ENCODE measurements at regions not wholly inside any gene's neighbourhood (a gene's known extent, or its start where the extent isn't known, plus 50 kb on each side); places are given as distances from the start of the nearest gene placed in this dataset.

DNA sequence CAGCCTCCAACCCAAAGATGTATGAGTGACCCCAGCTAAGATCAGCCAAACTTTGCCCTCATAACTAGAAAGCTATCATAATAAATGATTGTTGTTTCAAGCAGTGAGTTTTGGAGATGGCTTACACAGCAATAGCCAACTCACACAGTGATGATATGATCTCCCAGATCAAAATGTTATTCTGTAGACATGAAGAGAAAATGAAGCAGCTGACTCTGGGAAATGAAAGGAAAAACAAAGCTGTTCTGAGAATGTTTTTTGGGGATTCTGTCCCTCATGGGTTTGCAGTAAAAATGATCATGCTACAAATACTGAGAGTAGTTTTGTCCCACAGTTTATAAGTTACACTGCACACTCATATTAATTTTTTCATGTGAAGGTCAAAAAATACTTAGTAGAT lies 617.8 kb downstream of the MRPL39 start:
- no peak overlapping the region for H3K4me3 Mint-ChIP-seq (ENCODE audit: unreplicated experiment)
- DNase-seq (ENCODE audit: low read depth): no peak

DNA sequence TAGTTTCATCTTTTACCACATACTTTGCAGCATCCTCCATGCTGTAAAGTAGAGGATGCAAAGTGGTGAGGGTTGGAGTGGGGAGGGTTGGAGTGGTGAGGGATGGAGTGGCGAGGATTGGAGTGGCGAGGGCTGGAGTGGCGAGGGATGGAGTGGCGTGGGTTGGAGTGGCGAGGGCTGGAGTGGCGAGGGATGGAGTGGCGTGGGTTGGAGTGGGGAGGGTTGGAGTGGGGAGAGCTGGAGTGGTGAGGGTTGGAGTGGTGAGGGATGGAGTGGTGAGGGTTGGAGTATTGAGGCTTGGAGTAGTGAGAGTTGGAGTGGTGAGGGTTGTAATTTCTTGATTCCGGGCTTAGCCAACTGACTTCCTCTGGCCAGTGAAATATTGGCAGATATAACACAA lies 618.3 kb downstream of the MRPL39 start:
- H3K27me3 ChIP-seq (ENCODE audit: insufficient read depth, low read length): no peaks in the 10 kb centered on the region
- no peaks in the 10 kb centered on the region for H3K79me2 ChIP-seq (ENCODE audit: insufficient read depth, low read length)
- H3K9ac ChIP-seq (ENCODE audit: low read length): no peak overlapping the region
- no peak overlapping the region for H3K4me2 ChIP-seq (ENCODE audit: low read length)
- H3K9me3 ChIP-seq (ENCODE audit: insufficient read depth, low read depth, low read length): no peaks in the 10 kb centered on the region
- H3K27ac ChIP-seq (ENCODE audit: low read depth, low read length): no peak overlapping the region
- H3K36me3 Mint-ChIP-seq (ENCODE audit: low read depth, unreplicated experiment): no peaks in the 10 kb centered on the region
- DNase-seq (ENCODE audit: low read depth) (no peak), FAIRE-seq (no peak)
- H3K4me1 Mint-ChIP-seq (ENCODE audit: low read depth, unreplicated experiment): no peaks in the 10 kb centered on the region
- no peak overlapping the region for H3K4me3 ChIP-seq (ENCODE audit: insufficient read depth, low read depth, low read length)
- no peak overlapping the region for H2AFZ ChIP-seq (ENCODE audit: low read depth, low read length)
- H3K27me3 Mint-ChIP-seq (ENCODE audit: low read depth, unreplicated experiment): no peaks in the 10 kb centered on the region
- peaks cover 6% of the 10 kb centered on the region for H3K9me3 Mint-ChIP-seq (ENCODE audit: unreplicated experiment)
- no peaks in the 10 kb centered on the region for H4K20me1 ChIP-seq (ENCODE audit: insufficient read depth, low read length)
- H3K4me3 Mint-ChIP-seq (ENCODE audit: unreplicated experiment): no peak overlapping the region
- H3K36me3 ChIP-seq (ENCODE audit: insufficient read depth, low read length): no peaks in the 10 kb centered on the region
- no peak overlapping the region for H3K27ac Mint-ChIP-seq (ENCODE audit: unreplicated experiment)
- H3K4me1 ChIP-seq (ENCODE audit: insufficient read depth, low read length): no peaks in the 10 kb centered on the region
- TF ChIP-seq EZH2 (IDR thresholded peaks at IDR 0.05; ENCODE audit: insufficient read depth, low read length): no peak
- TF ChIP-seq, protein P1, sequence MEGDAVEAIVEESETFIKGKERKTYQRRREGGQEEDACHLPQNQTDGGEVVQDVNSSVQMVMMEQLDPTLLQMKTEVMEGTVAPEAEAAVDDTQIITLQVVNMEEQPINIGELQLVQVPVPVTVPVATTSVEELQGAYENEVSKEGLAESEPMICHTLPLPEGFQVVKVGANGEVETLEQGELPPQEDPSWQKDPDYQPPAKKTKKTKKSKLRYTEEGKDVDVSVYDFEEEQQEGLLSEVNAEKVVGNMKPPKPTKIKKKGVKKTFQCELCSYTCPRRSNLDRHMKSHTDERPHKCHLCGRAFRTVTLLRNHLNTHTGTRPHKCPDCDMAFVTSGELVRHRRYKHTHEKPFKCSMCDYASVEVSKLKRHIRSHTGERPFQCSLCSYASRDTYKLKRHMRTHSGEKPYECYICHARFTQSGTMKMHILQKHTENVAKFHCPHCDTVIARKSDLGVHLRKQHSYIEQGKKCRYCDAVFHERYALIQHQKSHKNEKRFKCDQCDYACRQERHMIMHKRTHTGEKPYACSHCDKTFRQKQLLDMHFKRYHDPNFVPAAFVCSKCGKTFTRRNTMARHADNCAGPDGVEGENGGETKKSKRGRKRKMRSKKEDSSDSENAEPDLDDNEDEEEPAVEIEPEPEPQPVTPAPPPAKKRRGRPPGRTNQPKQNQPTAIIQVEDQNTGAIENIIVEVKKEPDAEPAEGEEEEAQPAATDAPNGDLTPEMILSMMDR (IDR thresholded peaks at IDR 0.05; ENCODE audit: insufficient read depth, low read depth, low read length): no peak

More for the DNA sequence above, 617.8 kb downstream of the MRPL39 start:
- no peak overlapping the region for H3K4me2 ChIP-seq (ENCODE audit: low read length)
- H3K4me3 ChIP-seq (ENCODE audit: insufficient read depth, low read depth, low read length): no peak overlapping the region
- no peaks in the 10 kb centered on the region for H3K4me1 ChIP-seq (ENCODE audit: insufficient read depth, low read length)
- Mint-ChIP-seq H3K9me3 (ENCODE audit: unreplicated experiment) (peaks cover 6% of the 10 kb centered on the region), H3K27me3 (ENCODE audit: low read depth, unreplicated experiment) (no peaks in the 10 kb centered on the region), H3K36me3 (ENCODE audit: low read depth, unreplicated experiment) (no peaks in the 10 kb centered on the region), H3K27ac (ENCODE audit: unreplicated experiment) (no peak overlapping the region), H3K4me1 (ENCODE audit: low read depth, unreplicated experiment) (no peaks in the 10 kb centered on the region)
- no peaks in the 10 kb centered on the region for H3K36me3 ChIP-seq (ENCODE audit: insufficient read depth, low read length)
- H3K79me2 ChIP-seq (ENCODE audit: insufficient read depth, low read length): no peaks in the 10 kb centered on the region
- no peaks in the 10 kb centered on the region for H3K27me3 ChIP-seq (ENCODE audit: insufficient read depth, low read length)
- H3K27ac ChIP-seq (ENCODE audit: low read depth, low read length): no peak overlapping the region
- TF ChIP-seq EZH2 (IDR thresholded peaks at IDR 0.05; ENCODE audit: insufficient read depth, low read length): no peak
- TF ChIP-seq, protein P1 (IDR thresholded peaks at IDR 0.05; ENCODE audit: insufficient read depth, low read depth, low read length): no peak
- H3K9me3 ChIP-seq (ENCODE audit: insufficient read depth, low read depth, low read length): no peaks in the 10 kb centered on the region
- no peak for FAIRE-seq
- H2AFZ ChIP-seq (ENCODE audit: low read depth, low read length): no peak overlapping the region
- no peaks in the 10 kb centered on the region for H4K20me1 ChIP-seq (ENCODE audit: insufficient read depth, low read length)
- H3K9ac ChIP-seq (ENCODE audit: low read length): no peak overlapping the region

DNA sequence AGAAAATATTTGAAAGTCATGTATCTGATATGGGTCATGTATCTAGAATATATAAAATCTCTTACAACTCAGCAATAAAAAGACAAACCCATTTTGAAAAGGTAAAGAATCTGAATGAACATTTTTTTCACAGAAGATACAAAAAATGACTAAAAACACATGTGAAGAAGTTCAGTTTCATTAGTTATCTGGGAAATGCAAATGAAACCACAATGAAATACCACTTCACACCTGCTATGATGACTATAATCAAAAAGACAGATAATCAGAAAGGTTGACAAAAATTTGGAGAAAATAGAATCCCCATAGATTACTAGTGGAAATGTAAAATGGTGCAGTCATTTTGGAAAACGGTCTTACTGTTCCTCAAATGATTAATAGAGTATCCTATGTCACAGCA lies 631.0 kb downstream of the MRPL39 start:
- Mint-ChIP-seq H3K27ac (ENCODE audit: unreplicated experiment) (no peak overlapping the region), H3K4me3 (ENCODE audit: unreplicated experiment) (no peak overlapping the region), H3K36me3 (ENCODE audit: low read depth, unreplicated experiment) (no peaks in the 10 kb centered on the region), H3K9me3 (ENCODE audit: unreplicated experiment) (peaks cover 10% of the 10 kb centered on the region), H3K27me3 (ENCODE audit: low read depth, unreplicated experiment) (no peaks in the 10 kb centered on the region), H3K4me1 (ENCODE audit: low read depth, unreplicated experiment) (no peaks in the 10 kb centered on the region)
- no peaks in the 10 kb centered on the region for H3K4me1 ChIP-seq (ENCODE audit: insufficient read depth, low read length)
- no peak for DNase-seq (ENCODE audit: low read depth)
- H3K27me3 ChIP-seq (ENCODE audit: insufficient read depth, low read length): no peaks in the 10 kb centered on the region
- no peak overlapping the region for H3K9ac ChIP-seq (ENCODE audit: low read length)
- no peak overlapping the region for H3K4me2 ChIP-seq (ENCODE audit: low read length)
- no peaks in the 10 kb centered on the region for H3K9me3 ChIP-seq (ENCODE audit: insufficient read depth, low read depth, low read length)
- TF ChIP-seq, protein P1 (IDR thresholded peaks at IDR 0.05; ENCODE audit: insufficient read depth, low read depth, low read length): no peak
- no peak for TF ChIP-seq EZH2 (IDR thresholded peaks at IDR 0.05; ENCODE audit: insufficient read depth, low read length)
- FAIRE-seq: no peak
- H3K79me2 ChIP-seq (ENCODE audit: insufficient read depth, low read length): no peaks in the 10 kb centered on the region
- no peaks in the 10 kb centered on the region for H3K36me3 ChIP-seq (ENCODE audit: insufficient read depth, low read length)
- H2AFZ ChIP-seq (ENCODE audit: low read depth, low read length): no peak overlapping the region
- no peak overlapping the region for H3K4me3 ChIP-seq (ENCODE audit: insufficient read depth, low read depth, low read length)
- H3K27ac ChIP-seq (ENCODE audit: low read depth, low read length): no peak overlapping the region
- H4K20me1 ChIP-seq (ENCODE audit: insufficient read depth, low read length): no peaks in the 10 kb centered on the region

Data from astrocyte (in vitro differentiated cells and primary cell).